GM23338 (cell line): ENCODE measurements at regions not wholly inside any gene's neighbourhood (a gene's known extent, or its start where the extent isn't known, plus 50 kb on each side); places are given as distances from the start of the nearest gene placed in this dataset.
A peak's percentile ranks its signal among the peaks of the same experiment; 100 is the strongest.

Source experiments
- ATAC-seq: fragments of 200-7000 bp; cut with Tn5 transposase; 3 replicates; pipeline ENCODE4 v1.9.1; 2020
- DNase-seq: peaks from one replicate; pipeline ENCODE4 v3.0.0-alpha.2; 2015; ENCODE audit warnings: low spot score
- H2AFZ ChIP-seq: fragments of 200-600 bp; sonication (generic); 2 replicates; pipeline ENCODE4 v1.8.0; 2016; ENCODE audit warnings: antibody characterized with exemption, mild to moderate bottlenecking, moderate library complexity
- H3F3A ChIP-seq: fragments of 200-600 bp; sonication (generic); replicated peaks from 2 replicates; pipeline ENCODE4 v1.8.0; 2017; ENCODE audit warnings: antibody characterized with exemption, mixed run types, low read depth
- H3K27ac ChIP-seq: fragments of 200-600 bp; sonication (generic); 2 replicates; pipeline ENCODE4 v1.6.1; 2016; ENCODE audit warnings: low read depth
- H3K27me3 ChIP-seq: fragments of 200-600 bp; sonication (generic); 2 replicates; pipeline ENCODE4 v1.8.0; 2016; ENCODE audit warnings: mild to moderate bottlenecking, mixed run types, moderate library complexity; ENCODE audit not compliant: insufficient read depth
- H3K36me3 ChIP-seq: fragments of 200-600 bp; sonication (generic); 2 replicates; pipeline ENCODE4 v1.8.0; 2016; ENCODE audit warnings: mild to moderate bottlenecking; ENCODE audit not compliant: insufficient read depth
- H3K4me1 ChIP-seq: fragments of 200-600 bp; sonication (generic); 2 replicates; pipeline ENCODE4 v1.8.0; 2016; ENCODE audit warnings: mild to moderate bottlenecking, moderate library complexity; ENCODE audit not compliant: insufficient read depth
- H3K4me2 ChIP-seq: fragments of 200-600 bp; sonication (generic); 2 replicates; pipeline ENCODE4 v1.7.1; 2017; ENCODE audit warnings: mixed run types
- H3K4me3 ChIP-seq: fragments of 200-600 bp; sonication (generic); 2 replicates; pipeline ENCODE4 v1.6.1; 2016; ENCODE audit warnings: mixed run types
- H3K79me2 ChIP-seq: fragments of 200-600 bp; sonication (generic); replicated peaks from 2 replicates; pipeline ENCODE4 v1.8.0; 2017; ENCODE audit warnings: mild to moderate bottlenecking; ENCODE audit not compliant: insufficient read depth
- H3K9me2 ChIP-seq: fragments of 200-600 bp; sonication (generic); 2 replicates; pipeline ENCODE4 v1.8.0; 2017; ENCODE audit not compliant: insufficient read depth
- H4K20me1 ChIP-seq: fragments of 200-600 bp; sonication (generic); replicated peaks from 2 replicates; pipeline ENCODE4 v1.8.0; 2017; ENCODE audit warnings: mild to moderate bottlenecking; ENCODE audit not compliant: insufficient read depth
- H3K27ac Mint-ChIP-seq: 2 replicates; pipeline ENCODE4 v1.8.0; 2020; ENCODE audit warnings: inconsistent platforms, mild to moderate bottlenecking, moderate library complexity, mixed read lengths
- H3K27me3 Mint-ChIP-seq: 3 replicates; pipeline ENCODE4 v1.8.0; 2022; ENCODE audit warnings: low read depth, mild to moderate bottlenecking, moderate library complexity, mixed read lengths, inconsistent platforms; ENCODE audit not compliant: insufficient read depth, poor library complexity
- H3K36me3 Mint-ChIP-seq: 3 replicates; pipeline ENCODE4 v1.8.0; 2021; ENCODE audit warnings: low read depth, mild to moderate bottlenecking, inconsistent platforms, moderate library complexity, mixed read lengths
- H3K4me1 Mint-ChIP-seq: 3 replicates; pipeline ENCODE4 v1.8.0; 2020; ENCODE audit warnings: mild to moderate bottlenecking, inconsistent platforms, mixed read lengths
- H3K4me3 Mint-ChIP-seq: 3 replicates; pipeline ENCODE4 v1.8.0; 2021; ENCODE audit warnings: moderate library complexity, mild to moderate bottlenecking, inconsistent platforms, mixed read lengths
- H3K9me3 Mint-ChIP-seq: 3 replicates; pipeline ENCODE4 v1.8.0; 2020; ENCODE audit warnings: moderate library complexity, mild to moderate bottlenecking, inconsistent platforms, mixed read lengths
- EZH2phosphoT487 ChIP-seq: fragments of 200-600 bp; sonication (generic); IDR thresholded peaks from one replicate; pipeline ENCODE4 v1.8.1; 2018; ENCODE audit warnings: antibody characterized with exemption; ENCODE audit not compliant: unreplicated experiment
- TF ChIP-seq, protein P1 (sequence below): IDR thresholded peaks from one replicate; pipeline ENCODE4 v1.6.1; 2018; ENCODE audit warnings: antibody characterized with exemption; ENCODE audit not compliant: unreplicated experiment
- TF ChIP-seq, protein P2 (sequence below), 2 experiments: fragments of 200-600 bp in 1 of 2; sonication (generic) in 1 of 2; conservative IDR thresholded peaks; 2 replicates each; pipeline versions ENCODE4 v1.5.1 to v1.6.1; 2016 to 2017; ENCODE audit warnings: antibody characterized with exemption in 2 of 2, low read depth in 2 of 2, mild to moderate bottlenecking in 2 of 2, moderate library complexity in 1 of 2

GRCh38 chr12:46430340-46430948 is 57.9 kb upstream of the SLC38A2 start:
- Histone ChIP-seq H3K27ac (peak overlapping the region; percentile 20; the same call in 1 of the 2 replicates), H3K4me2 (no peak overlapping the region), H3K27me3 (no peaks in the 10 kb centered on the region), H2AFZ (no peak overlapping the region), H3K4me1 (peaks cover 20% of the 10 kb centered on the region), H3K36me3 (peaks cover 8% of the 10 kb centered on the region), H3K9me2 (0 out of 2 replicates have a peak, but pooled peaks cover 4% of the 10 kb centered on the region), H4K20me1 (no peaks in the 10 kb centered on the region), H3F3A (0 out of 2 replicates have a peak, but pooled peaks cover 2% of the 10 kb centered on the region), H3K79me2 (no peaks in the 10 kb centered on the region), H3K4me3 (no peak overlapping the region)
- H3K4me1 Mint-ChIP-seq, result peaks cover 37% of the 10 kb centered on the region
- H3K4me3 Mint-ChIP-seq, result no peak overlapping the region
- no peak; the same call in 2 of the 3 replicates for ATAC-seq
- DNase-seq, result peak; percentile 47
- H3K27ac Mint-ChIP-seq, result peak overlapping the region; percentile 96
- peaks cover 35% of the 10 kb centered on the region for H3K36me3 Mint-ChIP-seq
- TF ChIP-seq EZH2phosphoT487, result no peak
- TF ChIP-seq, protein P1, sequence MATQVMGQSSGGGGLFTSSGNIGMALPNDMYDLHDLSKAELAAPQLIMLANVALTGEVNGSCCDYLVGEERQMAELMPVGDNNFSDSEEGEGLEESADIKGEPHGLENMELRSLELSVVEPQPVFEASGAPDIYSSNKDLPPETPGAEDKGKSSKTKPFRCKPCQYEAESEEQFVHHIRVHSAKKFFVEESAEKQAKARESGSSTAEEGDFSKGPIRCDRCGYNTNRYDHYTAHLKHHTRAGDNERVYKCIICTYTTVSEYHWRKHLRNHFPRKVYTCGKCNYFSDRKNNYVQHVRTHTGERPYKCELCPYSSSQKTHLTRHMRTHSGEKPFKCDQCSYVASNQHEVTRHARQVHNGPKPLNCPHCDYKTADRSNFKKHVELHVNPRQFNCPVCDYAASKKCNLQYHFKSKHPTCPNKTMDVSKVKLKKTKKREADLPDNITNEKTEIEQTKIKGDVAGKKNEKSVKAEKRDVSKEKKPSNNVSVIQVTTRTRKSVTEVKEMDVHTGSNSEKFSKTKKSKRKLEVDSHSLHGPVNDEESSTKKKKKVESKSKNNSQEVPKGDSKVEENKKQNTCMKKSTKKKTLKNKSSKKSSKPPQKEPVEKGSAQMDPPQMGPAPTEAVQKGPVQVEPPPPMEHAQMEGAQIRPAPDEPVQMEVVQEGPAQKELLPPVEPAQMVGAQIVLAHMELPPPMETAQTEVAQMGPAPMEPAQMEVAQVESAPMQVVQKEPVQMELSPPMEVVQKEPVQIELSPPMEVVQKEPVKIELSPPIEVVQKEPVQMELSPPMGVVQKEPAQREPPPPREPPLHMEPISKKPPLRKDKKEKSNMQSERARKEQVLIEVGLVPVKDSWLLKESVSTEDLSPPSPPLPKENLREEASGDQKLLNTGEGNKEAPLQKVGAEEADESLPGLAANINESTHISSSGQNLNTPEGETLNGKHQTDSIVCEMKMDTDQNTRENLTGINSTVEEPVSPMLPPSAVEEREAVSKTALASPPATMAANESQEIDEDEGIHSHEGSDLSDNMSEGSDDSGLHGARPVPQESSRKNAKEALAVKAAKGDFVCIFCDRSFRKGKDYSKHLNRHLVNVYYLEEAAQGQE, result no peak
- TF ChIP-seq, protein P2, sequence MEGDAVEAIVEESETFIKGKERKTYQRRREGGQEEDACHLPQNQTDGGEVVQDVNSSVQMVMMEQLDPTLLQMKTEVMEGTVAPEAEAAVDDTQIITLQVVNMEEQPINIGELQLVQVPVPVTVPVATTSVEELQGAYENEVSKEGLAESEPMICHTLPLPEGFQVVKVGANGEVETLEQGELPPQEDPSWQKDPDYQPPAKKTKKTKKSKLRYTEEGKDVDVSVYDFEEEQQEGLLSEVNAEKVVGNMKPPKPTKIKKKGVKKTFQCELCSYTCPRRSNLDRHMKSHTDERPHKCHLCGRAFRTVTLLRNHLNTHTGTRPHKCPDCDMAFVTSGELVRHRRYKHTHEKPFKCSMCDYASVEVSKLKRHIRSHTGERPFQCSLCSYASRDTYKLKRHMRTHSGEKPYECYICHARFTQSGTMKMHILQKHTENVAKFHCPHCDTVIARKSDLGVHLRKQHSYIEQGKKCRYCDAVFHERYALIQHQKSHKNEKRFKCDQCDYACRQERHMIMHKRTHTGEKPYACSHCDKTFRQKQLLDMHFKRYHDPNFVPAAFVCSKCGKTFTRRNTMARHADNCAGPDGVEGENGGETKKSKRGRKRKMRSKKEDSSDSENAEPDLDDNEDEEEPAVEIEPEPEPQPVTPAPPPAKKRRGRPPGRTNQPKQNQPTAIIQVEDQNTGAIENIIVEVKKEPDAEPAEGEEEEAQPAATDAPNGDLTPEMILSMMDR (conservative IDR thresholded peaks at IDR 0.05; ENCODE audit: low read depth in 2 of 2), result no peak
- peaks cover 33% of the 10 kb centered on the region for H3K9me3 Mint-ChIP-seq
- H3K27me3 Mint-ChIP-seq, result peaks cover 6% of the 10 kb centered on the region
